BJ (cell line): ENCODE measurements at regions not wholly inside any gene's neighbourhood (a gene's known extent, or its start where the extent isn't known, plus 50 kb on each side); places are given as distances from the start of the nearest gene placed in this dataset.

Experiments used
- CTCF ChIA-PET: fragments of 350-600 bp; formaldehyde crosslinking; extraction: SDS; loops from one replicate; lab custom pipeline; 2021; ENCODE audit warnings: antibody characterized with exemption, inconsistent platforms; lab: Yijun Ruan, JAX
- POLR2A ChIA-PET: fragments of 300-600 bp; sonication (Branson Sonifier 250); formaldehyde crosslinking; extraction: SDS; loops from one replicate; lab custom pipeline; 2021; ENCODE audit warnings: antibody characterized with exemption; lab: Charles Lee
- DNase-seq: peaks from one replicate; pipeline ENCODE4 v3.0.0-alpha.2; 2011; ENCODE audit warnings: low read depth
- H3K27me3 ChIP-seq: 2 replicates; pipeline ENCODE4 v1.6.0; 2011; ENCODE audit warnings: low read length; ENCODE audit not compliant: control insufficient read depth, insufficient read depth
- H3K36me3 ChIP-seq: 2 replicates; pipeline ENCODE4 v1.5.1; 2011; ENCODE audit warnings: low read length; ENCODE audit not compliant: control insufficient read depth, insufficient read depth
- H3K4me3 ChIP-seq: 2 replicates; pipeline ENCODE4 v1.5.1; 2011; ENCODE audit warnings: low read depth, mild to moderate bottlenecking, control low read depth, low read length
- TF ChIP-seq, protein P1 (sequence below): IDR thresholded peaks from 2 replicates; pipeline ENCODE4 v1.5.1; 2011; ENCODE audit warnings: low read depth, mild to moderate bottlenecking, control low read depth, inconsistent platforms, low read length, moderate library complexity; ENCODE audit not compliant: insufficient read depth

DNA sequence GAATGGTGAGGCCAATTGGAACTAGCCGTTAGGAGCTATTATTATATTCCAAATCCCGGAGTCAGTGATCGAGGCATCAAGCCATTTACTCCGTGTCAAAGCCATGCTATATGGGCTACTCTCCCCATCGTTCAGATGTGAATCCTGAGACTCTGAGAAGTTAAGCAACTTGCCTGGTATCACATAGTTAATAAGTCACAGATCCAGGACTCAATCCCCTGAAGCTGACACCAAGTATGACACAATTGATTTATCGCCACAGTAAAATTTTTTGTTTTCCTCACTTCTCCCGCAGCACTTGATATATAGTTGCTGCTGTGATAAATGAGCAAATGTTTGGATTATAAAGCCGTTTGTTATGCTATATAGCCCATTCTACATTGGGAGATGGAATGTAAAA is 50.8 kb upstream of the TSHZ2 start:
- H3K36me3 ChIP-seq = no peaks in the 10 kb centered on the region

DNA sequence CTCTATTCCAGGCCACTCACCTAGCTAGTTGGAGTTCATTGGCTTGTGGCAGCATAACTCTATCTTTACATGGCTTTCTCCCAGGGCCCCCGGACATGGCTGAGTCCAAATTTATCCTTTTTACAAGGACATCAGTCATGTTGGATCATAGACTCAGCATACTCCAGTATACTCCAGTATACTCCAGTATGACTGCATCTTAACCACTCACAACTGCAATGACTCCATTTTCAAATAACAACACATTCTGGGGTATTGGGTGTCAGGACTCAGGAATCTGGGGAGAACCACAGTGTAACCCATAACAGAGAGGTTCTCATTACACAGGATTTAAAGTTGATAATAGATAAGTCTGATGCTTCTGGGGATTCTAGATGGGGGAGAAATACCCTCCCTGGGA is 53.8 kb upstream of the TSHZ2 start:
- CTCF ChIA-PET = no interaction called here
- TF ChIP-seq, protein P1, sequence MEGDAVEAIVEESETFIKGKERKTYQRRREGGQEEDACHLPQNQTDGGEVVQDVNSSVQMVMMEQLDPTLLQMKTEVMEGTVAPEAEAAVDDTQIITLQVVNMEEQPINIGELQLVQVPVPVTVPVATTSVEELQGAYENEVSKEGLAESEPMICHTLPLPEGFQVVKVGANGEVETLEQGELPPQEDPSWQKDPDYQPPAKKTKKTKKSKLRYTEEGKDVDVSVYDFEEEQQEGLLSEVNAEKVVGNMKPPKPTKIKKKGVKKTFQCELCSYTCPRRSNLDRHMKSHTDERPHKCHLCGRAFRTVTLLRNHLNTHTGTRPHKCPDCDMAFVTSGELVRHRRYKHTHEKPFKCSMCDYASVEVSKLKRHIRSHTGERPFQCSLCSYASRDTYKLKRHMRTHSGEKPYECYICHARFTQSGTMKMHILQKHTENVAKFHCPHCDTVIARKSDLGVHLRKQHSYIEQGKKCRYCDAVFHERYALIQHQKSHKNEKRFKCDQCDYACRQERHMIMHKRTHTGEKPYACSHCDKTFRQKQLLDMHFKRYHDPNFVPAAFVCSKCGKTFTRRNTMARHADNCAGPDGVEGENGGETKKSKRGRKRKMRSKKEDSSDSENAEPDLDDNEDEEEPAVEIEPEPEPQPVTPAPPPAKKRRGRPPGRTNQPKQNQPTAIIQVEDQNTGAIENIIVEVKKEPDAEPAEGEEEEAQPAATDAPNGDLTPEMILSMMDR = no peak
- Histone ChIP-seq H3K27me3 (no peaks in the 10 kb centered on the region), H3K4me3 (no peak overlapping the region), H3K36me3 (no peaks in the 10 kb centered on the region)
- POLR2A ChIA-PET = no interaction called here
- DNase-seq = no peak

More for the DNA sequence above, 50.8 kb upstream of the TSHZ2 start:
- ChIA-PET CTCF (no interaction called here), POLR2A (no interaction called here)
- no peak for DNase-seq
- Histone ChIP-seq H3K4me3 (no peak overlapping the region), H3K27me3 (no peaks in the 10 kb centered on the region)
- TF ChIP-seq, protein P1 = no peak

DNA sequence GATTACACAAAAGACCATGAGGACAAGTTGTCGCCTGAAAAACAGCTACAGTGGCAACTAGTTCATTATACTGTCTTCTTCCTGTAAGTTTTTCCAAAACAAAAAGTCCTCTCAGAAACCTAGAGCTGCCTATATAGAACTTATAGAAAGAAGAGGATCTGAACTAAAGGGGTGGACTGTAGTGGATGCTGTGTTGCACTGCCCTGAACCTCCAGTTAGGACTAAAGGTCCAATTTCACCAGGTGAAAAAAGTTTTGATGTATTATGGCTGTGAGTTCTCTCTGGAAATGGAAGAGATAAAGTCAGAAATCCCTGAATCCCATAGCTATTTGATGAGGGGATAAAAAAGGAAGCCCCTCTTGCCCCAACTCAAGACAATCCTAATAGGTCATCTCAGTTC is 56.6 kb upstream of the TSHZ2 start:
- TF ChIP-seq, protein P1 = no peak
- Histone ChIP-seq H3K36me3 (no peaks in the 10 kb centered on the region), H3K4me3 (no peak overlapping the region), H3K27me3 (no peaks in the 10 kb centered on the region)
- ChIA-PET CTCF (interaction anchor here (0.6 kb wide), 1 partner anchor 604 kb away, joined by 3 read pairs; no protein-coding TSS in a partner anchor), POLR2A (no interaction called here)
- no peak for DNase-seq

DNA sequence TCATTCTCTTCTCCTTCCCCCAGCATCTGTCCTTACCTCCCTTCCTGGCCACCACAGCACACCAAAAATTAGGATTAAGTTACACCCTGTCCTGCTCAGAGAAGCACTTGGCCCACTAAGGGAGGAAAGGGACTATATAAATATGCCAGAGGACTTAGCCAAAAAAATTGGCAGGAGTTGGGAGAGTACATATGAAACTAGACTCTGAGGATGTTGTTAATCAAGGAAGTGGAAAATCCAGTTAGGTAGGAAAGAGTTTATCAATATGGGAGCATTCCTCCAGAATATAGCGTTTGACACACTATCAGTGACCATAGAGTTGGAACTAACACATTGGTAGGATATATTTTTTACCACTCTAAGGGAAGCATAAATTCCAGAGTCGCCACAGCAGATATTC is 57.3 kb upstream of the TSHZ2 start:
- POLR2A ChIA-PET = no interaction called here
- CTCF ChIA-PET = no interaction called here

DNA sequence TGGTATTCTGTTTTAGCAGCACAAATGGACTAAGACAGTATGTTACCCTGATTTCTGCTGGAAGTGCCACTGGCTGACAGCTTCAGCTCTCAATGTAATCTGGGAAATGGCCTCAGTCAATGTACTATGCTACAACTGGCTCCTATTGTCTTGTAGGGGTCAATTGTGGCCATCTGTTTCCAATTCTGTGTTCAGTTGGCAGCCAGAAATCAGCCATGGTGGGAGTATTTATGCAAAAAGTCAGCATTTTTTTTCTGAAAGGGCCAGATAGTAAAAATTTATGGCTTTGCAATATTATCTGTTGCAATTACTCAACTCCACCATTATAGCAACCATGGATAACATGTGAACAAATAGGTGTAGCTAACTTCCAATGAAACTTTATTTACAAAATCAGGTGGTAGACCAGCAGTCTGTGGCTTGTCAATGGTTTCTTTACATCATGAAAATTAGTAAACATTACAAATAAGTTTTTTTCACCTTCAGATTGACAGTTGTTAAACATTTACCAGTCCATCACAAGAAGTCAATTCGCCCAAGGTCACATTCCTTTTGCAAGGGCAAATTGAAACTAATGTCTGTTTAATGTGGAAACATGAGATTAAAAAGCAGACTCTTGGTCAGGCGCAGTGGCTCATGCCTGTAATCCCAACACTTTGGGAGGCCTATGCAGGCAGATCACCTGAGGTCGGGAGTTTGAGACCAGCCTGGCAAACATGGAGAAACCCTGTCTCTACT is 58.3 kb upstream of the TSHZ2 start:
- DNase-seq = no peak

More for the DNA sequence above, 57.3 kb upstream of the TSHZ2 start:
- Histone ChIP-seq H3K36me3 (no peaks in the 10 kb centered on the region), H3K4me3 (no peak overlapping the region), H3K27me3 (no peaks in the 10 kb centered on the region)
- no peak for DNase-seq
- TF ChIP-seq, protein P1 = no peak

More for the DNA sequence above, 58.3 kb upstream of the TSHZ2 start:
- ChIA-PET CTCF (no interaction called here), POLR2A (no interaction called here)
- TF ChIP-seq, protein P1 = no peak
- no peaks in the 10 kb centered on the region for H3K36me3 ChIP-seq
- no peaks in the 10 kb centered on the region for H3K27me3 ChIP-seq
- H3K4me3 ChIP-seq = no peak overlapping the region
